Activated CD8-positive, alpha-beta memory T cell treated with anti-CD3 and anti-CD28 coated beads for 4 hours (primary cell): ENCODE measurements at regions not wholly inside any gene's neighbourhood (a gene's known extent, or its start where the extent isn't known, plus 50 kb on each side); places are given as distances from the start of the nearest gene placed in this dataset.
"Not testable (repeated sequence)": the region's sequence is repeated elsewhere in the genome, so short reads cannot be mapped to it uniquely, and the experiment has no call there.

ENCODE experiments used
- DNase-seq, 2 donors: peaks; one replicate each; pipeline ENCODE4 v3.0.0-alpha.2; 2020; ENCODE audit warnings: low read depth in 2 of 2

- DNase-seq, result no peak
Observed at GRCh38 chrX:9342561-9343051, 122.3 kb upstream of the TBL1X start.

GRCh38 chrX:9343971-9344370 is 120.9 kb upstream of the TBL1X start:
- no peak for DNase-seq

GRCh38 chrX:9345957-9346356 is 118.9 kb upstream of the TBL1X start:
- no peak for DNase-seq

- no peak for DNase-seq
Observed at GRCh38 chrX:9349572-9350494, 115.0 kb upstream of the TBL1X start.

GRCh38 chrX:9351126-9351525 is 113.7 kb upstream of the TBL1X start:
- no peak for DNase-seq

GRCh38 chrX:9352243-9352642 is 112.6 kb upstream of the TBL1X start:
- no peak for DNase-seq

GRCh38 chrX:9352694-9353411 is 112.0 kb upstream of the TBL1X start:
- no peak for DNase-seq

GRCh38 chrX:9354918-9355317 is 109.9 kb upstream of the TBL1X start:
- DNase-seq, result no peak

GRCh38 chrX:9355739-9356138 is 109.1 kb upstream of the TBL1X start:
- no peak for DNase-seq

DNA sequence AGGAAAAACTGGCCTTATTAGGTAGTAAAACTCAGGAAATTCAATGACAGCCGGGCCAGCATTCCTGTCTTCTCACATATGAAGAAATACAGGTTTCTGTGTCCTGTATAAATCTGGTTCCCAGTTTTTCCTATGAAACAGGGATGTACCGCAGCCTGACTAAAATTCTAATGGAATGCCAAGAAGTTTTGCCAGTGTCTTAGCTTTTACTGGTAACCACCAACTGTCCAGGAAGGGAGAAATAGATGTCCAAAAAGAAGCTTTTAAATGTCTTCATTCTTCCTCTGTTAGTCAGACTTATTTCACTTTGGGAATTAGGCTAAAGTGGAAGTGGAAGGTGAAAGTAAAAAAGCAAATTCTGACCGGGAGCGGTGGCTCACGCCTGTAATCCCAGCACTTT is 108.0 kb upstream of the TBL1X start:
- DNase-seq, result no peak

GRCh38 chrX:9357518-9358114 is 107.2 kb upstream of the TBL1X start:
- no peak for DNase-seq

DNA sequence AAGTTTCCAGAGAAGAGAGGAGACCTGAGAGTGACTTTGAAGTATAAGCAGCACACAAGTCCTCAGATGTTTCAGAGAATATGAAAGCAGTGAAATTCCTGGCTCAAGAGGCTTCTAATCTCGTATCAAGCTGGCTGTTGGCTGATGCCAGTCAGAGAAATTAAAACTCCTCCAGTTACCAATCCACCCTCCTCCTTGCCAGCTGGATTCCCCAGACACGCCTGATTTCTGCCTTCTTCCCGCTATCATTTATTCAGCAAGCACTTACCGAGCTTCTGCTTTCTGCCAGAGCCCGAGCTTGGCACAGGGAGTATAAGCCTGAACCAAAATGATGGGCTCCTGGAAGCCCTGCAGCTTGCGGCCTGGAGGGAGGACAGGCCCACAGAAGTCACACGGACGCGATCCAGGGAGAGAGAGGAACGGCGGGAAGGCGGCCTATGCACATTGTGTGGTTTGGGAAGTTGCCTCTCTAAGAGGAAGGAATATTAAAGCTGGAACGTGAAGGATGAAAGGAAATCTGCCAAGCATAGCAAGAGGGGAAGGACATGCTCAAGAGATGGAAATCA is 102.4 kb upstream of the TBL1X start:
- no peak for DNase-seq

DNA sequence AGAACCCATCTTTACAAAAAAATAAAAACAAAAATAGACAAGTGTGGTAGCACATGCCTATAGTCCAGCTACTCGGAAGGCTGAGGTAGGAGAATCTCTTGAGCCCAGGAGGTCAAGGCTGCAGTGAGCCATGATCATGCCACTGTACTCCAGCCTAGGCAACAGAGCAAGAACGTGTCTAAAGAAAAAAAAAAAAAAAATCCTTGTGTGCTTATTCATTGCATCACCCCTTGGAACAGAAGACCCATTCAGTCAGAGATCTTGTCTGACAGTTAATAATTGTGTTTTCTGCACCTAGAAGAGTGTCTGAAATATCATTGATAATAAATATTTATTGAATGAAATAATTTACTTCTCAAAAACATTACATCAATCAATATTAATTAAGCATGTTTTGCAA is 97.4 kb upstream of the TBL1X start:
- no peak for DNase-seq

GRCh38 chrX:9368262-9368661 is 96.6 kb upstream of the TBL1X start:
- DNase-seq, result no peak

GRCh38 chrX:9369802-9370291 is 95.0 kb upstream of the TBL1X start:
- no peak for DNase-seq

- no peak for DNase-seq
Observed at GRCh38 chrX:9370893-9371292, 94.0 kb upstream of the TBL1X start.

GRCh38 chrX:9372866-9373265 is 92.0 kb upstream of the TBL1X start:
- no peak for DNase-seq

GRCh38 chrX:9373789-9374188 is 91.1 kb upstream of the TBL1X start:
- no peak for DNase-seq

DNA sequence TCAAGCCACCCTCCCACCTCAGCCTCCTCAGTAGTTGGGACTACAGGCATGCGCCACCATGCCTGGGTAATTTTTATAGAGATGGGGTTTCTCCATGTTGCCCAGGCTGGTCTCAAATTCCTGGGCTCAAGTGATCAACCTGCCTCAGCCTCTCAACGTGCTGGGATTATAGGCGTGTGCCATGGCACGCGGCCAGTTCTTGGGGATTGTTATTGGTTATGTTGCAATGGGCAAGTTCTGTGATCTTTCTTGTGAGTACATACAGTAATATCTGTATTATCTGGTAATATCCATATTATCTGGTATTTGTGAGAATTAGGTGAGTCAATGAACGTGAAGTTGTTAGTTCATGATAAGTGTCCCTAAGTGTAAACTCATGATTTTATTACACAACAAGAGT is 90.3 kb upstream of the TBL1X start:
- DNase-seq, result no peak

- DNase-seq, result no peak
Observed at GRCh38 chrX:9376111-9376510, 88.7 kb upstream of the TBL1X start.

DNA sequence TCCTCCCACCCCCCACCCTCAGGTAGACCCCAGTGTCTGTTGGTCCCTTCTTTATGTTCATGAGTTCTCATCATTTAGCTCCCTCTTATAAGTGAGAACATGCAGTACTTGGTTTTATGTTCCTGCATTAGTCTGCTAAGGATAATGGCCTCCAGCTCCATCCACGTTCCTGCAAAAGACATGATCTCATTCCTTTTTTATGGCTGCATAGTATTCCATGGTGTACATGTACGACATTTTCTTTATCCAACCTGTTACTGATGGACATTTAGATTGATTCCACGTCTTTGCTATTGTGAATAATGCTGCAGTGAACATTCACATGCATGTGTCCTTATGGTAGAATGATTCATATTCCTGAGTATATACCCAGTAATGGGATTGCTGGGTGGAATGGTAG is 87.6 kb upstream of the TBL1X start:
- not testable (repeated sequence) for DNase-seq
